NCI-H1048 (cell line): ENCODE measurements at regions not wholly inside any gene's neighbourhood (a gene's known extent, or its start where the extent isn't known, plus 50 kb on each side); places are given as distances from the start of the nearest gene placed in this dataset.

Experiments
- DNase-seq: peaks from one replicate; lab custom pipeline; 2025; lab: John Stamatoyannopoulos, UW

- DNase-seq: no peak
Observed at GRCh38 chr1:14100919-14101318, 400.9 kb downstream of the PRDM2 start.

- DNase-seq: no peak
Observed at GRCh38 chr1:14102180-14102579, 402.2 kb downstream of the PRDM2 start.

- no peak for DNase-seq
Observed at GRCh38 chr1:14103878-14104430, 404.0 kb downstream of the PRDM2 start.

- DNase-seq: no peak
Observed at GRCh38 chr1:14106126-14106525, 406.1 kb downstream of the PRDM2 start.

- DNase-seq: no peak
Observed at GRCh38 chr1:14106679-14107313, 406.8 kb downstream of the PRDM2 start.

GRCh38 chr1:14108356-14109275 is 408.6 kb downstream of the PRDM2 start:
- DNase-seq: no peak

- no peak for DNase-seq
Observed at GRCh38 chr1:14109276-14109635, 409.3 kb downstream of the PRDM2 start.

GRCh38 chr1:14110040-14110439 is 410.1 kb downstream of the PRDM2 start:
- no peak for DNase-seq

GRCh38 chr1:14111121-14111520 is 411.1 kb downstream of the PRDM2 start:
- no peak for DNase-seq

GRCh38 chr1:14112613-14113012 is 412.6 kb downstream of the PRDM2 start:
- DNase-seq: no peak

GRCh38 chr1:14113271-14113670 is 413.3 kb downstream of the PRDM2 start:
- no peak for DNase-seq

- DNase-seq: peak; percentile 46
Observed at GRCh38 chr1:14113841-14114567, 414.0 kb downstream of the PRDM2 start.

- DNase-seq: no peak
Observed at GRCh38 chr1:14115976-14116375, 416.0 kb downstream of the PRDM2 start.

- no peak for DNase-seq
Observed at GRCh38 chr1:14117700-14118099, 417.7 kb downstream of the PRDM2 start.

- no peak for DNase-seq
Observed at GRCh38 chr1:14118691-14119485, 418.9 kb downstream of the PRDM2 start.

GRCh38 chr1:14120895-14121294 is 420.9 kb downstream of the PRDM2 start:
- no peak for DNase-seq

- DNase-seq: no peak
Observed at GRCh38 chr1:14128096-14128495, 428.1 kb downstream of the PRDM2 start.

- no peak for DNase-seq
Observed at GRCh38 chr1:14129009-14129408, 429.0 kb downstream of the PRDM2 start.

- no peak for DNase-seq
Observed at GRCh38 chr1:14135070-14135469, 435.1 kb downstream of the PRDM2 start.

- DNase-seq: no peak
Observed at GRCh38 chr1:14136152-14136763, 436.3 kb downstream of the PRDM2 start.

GRCh38 chr1:14136881-14137280 is 436.9 kb downstream of the PRDM2 start:
- DNase-seq: no peak
